ENCODE measurements at regions not wholly inside any gene's neighbourhood (a gene's known extent, or its start where the extent isn't known, plus 50 kb on each side); places are given as distances from the start of the nearest gene placed in this dataset.

- CTCF ChIA-PET = no interaction called here
These were observed 54.0 kb upstream of the GRB10 start for GRCh38 chr7:50836646-50837045.

GRCh38 chr7:50835156-50835555 lies 52.5 kb upstream of the GRB10 start:
- POLR2A ChIA-PET (ENCODE audit: low non-redundant PET) = no interaction called here
- no peak for DNase-seq (ENCODE audit: low spot score)
- H3K27ac ChIP-seq (ENCODE audit: low read depth, low read length, poor library complexity, severe bottlenecking) = no peak overlapping the region
- no peaks in the 10 kb centered on the region for H3K36me3 ChIP-seq (ENCODE audit: insufficient read depth, low read length, poor library complexity, severe bottlenecking)
- intact Hi-C loops (cut with micrococcal nuclease; ENCODE audit: unreplicated experiment) = no loop called here
- no TSS peak for BruUV-seq (replicated peaks)
- H3K4me1 ChIP-seq (ENCODE audit: insufficient read depth, low read length, poor library complexity, severe bottlenecking) = no peaks in the 10 kb centered on the region
- no peak overlapping the region for H3K4me3 ChIP-seq (ENCODE audit: low read depth, low read length, poor library complexity, severe bottlenecking)
- CTCF ChIA-PET = no interaction called here
- peaks cover 11% of the 10 kb centered on the region for H3K9me3 ChIP-seq (ENCODE audit: low read depth, low read length, poor library complexity, severe bottlenecking)
- TF ChIP-seq CTCF (conservative IDR thresholded peaks at IDR 0.05; ENCODE audit: low read depth, low read length) (no peak), EZH2 (IDR thresholded peaks at IDR 0.05; ENCODE audit: borderline replicate concordance, low read depth, low read length, poor library complexity, severe bottlenecking) (no peak)
- H3K27me3 ChIP-seq (replicated peaks; ENCODE audit: insufficient read depth, low read depth, low read length, poor library complexity) = no peaks in the 10 kb centered on the region

More at GRCh38 chr7:50836646-50837045, 54.0 kb upstream of the GRB10 start:
- POLR2A ChIA-PET (ENCODE audit: low non-redundant PET) = no interaction called here
- TF ChIP-seq CTCF (conservative IDR thresholded peaks at IDR 0.05; ENCODE audit: low read depth, low read length) (no peak), EZH2 (IDR thresholded peaks at IDR 0.05; ENCODE audit: borderline replicate concordance, low read depth, low read length, poor library complexity, severe bottlenecking) (no peak)
- intact Hi-C loops (cut with micrococcal nuclease; ENCODE audit: unreplicated experiment) = no loop called here
- no peak for DNase-seq (ENCODE audit: low spot score)
- H3K36me3 ChIP-seq (ENCODE audit: insufficient read depth, low read length, poor library complexity, severe bottlenecking) = no peaks in the 10 kb centered on the region
- BruUV-seq (replicated peaks) = no TSS peak
- no peak overlapping the region for H3K27ac ChIP-seq (ENCODE audit: low read depth, low read length, poor library complexity, severe bottlenecking)
- no peak overlapping the region for H3K4me3 ChIP-seq (ENCODE audit: low read depth, low read length, poor library complexity, severe bottlenecking)
- no peaks in the 10 kb centered on the region for H3K27me3 ChIP-seq (replicated peaks; ENCODE audit: insufficient read depth, low read depth, low read length, poor library complexity)
- no peaks in the 10 kb centered on the region for H3K4me1 ChIP-seq (ENCODE audit: insufficient read depth, low read length, poor library complexity, severe bottlenecking)
- H3K9me3 ChIP-seq (ENCODE audit: low read depth, low read length, poor library complexity, severe bottlenecking) = peaks cover 5% of the 10 kb centered on the region

- CTCF ChIA-PET = no interaction called here
- H3K4me3 ChIP-seq (ENCODE audit: low read depth, low read length, poor library complexity, severe bottlenecking) = no peak overlapping the region
- H3K36me3 ChIP-seq (ENCODE audit: insufficient read depth, low read length, poor library complexity, severe bottlenecking) = no peaks in the 10 kb centered on the region
- BruUV-seq (replicated peaks) = no TSS peak
- H3K27me3 ChIP-seq (replicated peaks; ENCODE audit: insufficient read depth, low read depth, low read length, poor library complexity) = no peaks in the 10 kb centered on the region
- no peak for TF ChIP-seq CTCF (conservative IDR thresholded peaks at IDR 0.05; ENCODE audit: low read depth, low read length)
- no peak for TF ChIP-seq EZH2 (IDR thresholded peaks at IDR 0.05; ENCODE audit: borderline replicate concordance, low read depth, low read length, poor library complexity, severe bottlenecking)
- peaks cover 11% of the 10 kb centered on the region for H3K9me3 ChIP-seq (ENCODE audit: low read depth, low read length, poor library complexity, severe bottlenecking)
- H3K27ac ChIP-seq (ENCODE audit: low read depth, low read length, poor library complexity, severe bottlenecking) = no peak overlapping the region
- POLR2A ChIA-PET (ENCODE audit: low non-redundant PET) = no interaction called here
- intact Hi-C loops (cut with micrococcal nuclease; ENCODE audit: unreplicated experiment) = no loop called here
- DNase-seq (ENCODE audit: low spot score) = no peak
- H3K4me1 ChIP-seq (ENCODE audit: insufficient read depth, low read length, poor library complexity, severe bottlenecking) = no peaks in the 10 kb centered on the region
These were observed 52.0 kb upstream of the GRB10 start for GRCh38 chr7:50834679-50835078.
